Testis (tissue), 2 donors: ENCODE measurements at regions not wholly inside any gene's neighbourhood (a gene's known extent, or its start where the extent isn't known, plus 50 kb on each side); places are given as distances from the start of the nearest gene placed in this dataset.

Experiments used
- DNase-seq: peaks from one replicate; pipeline ENCODE4 v3.0.0-alpha.2; 2019
- H3K27ac ChIP-seq, 2 donors: fragments of 200-600 bp; sonication (generic); one replicate each; pipeline ENCODE4 v1.5.1; 2019
- H3K27me3 ChIP-seq: fragments of 200-600 bp; sonication (generic); one replicate; pipeline ENCODE4 v1.5.1; 2019
- H3K36me3 ChIP-seq: fragments of 200-600 bp; sonication (generic); one replicate; pipeline ENCODE4 v1.5.1; 2017; ENCODE audit warnings: low read depth; ENCODE audit errors: missing control alignments
- H3K4me1 ChIP-seq: fragments of 200-600 bp; sonication (generic); one replicate; pipeline ENCODE4 v1.5.1; 2019
- H3K4me3 ChIP-seq, 2 donors: fragments of 200-600 bp; sonication (generic); one replicate each; pipeline ENCODE4 v1.5.1; 2017 to 2019
- H3K9me3 ChIP-seq: fragments of 200-600 bp; sonication (generic); one replicate; pipeline ENCODE4 v1.5.1; 2017
- CTCF ChIP-seq, 3 experiments: fragments of 450-650 bp in 2 of 3; fragments of 200-600 bp in 1 of 3; sonication (generic) in 1 of 3; IDR thresholded peaks; one replicate each; pipeline ENCODE4 v1.5.1; 2016 to 2019; ENCODE audit warnings: antibody characterized with exemption in 3 of 3, mild to moderate bottlenecking in 2 of 3, moderate library complexity in 1 of 3
- POLR2A ChIP-seq: fragments of 450-650 bp; IDR thresholded peaks from one replicate; pipeline ENCODE4 v1.6.1; 2017; ENCODE audit warnings: antibody characterized with exemption, mild to moderate bottlenecking, moderate library complexity
- WGBS, 2 donors: methylation state at CpG; one replicate each; pipeline ENCODE4 v1.1.5; 2018; 5-methylcytosine and 5-hydroxymethylcytosine counted together
- intact Hi-C: fragments of 100-400 bp; cut with DNase I; formaldehyde crosslinking; loops from one replicate; pipeline ENCODE4 v1.15.1; 2023; ENCODE audit warnings: low total_unique reads

DNA sequence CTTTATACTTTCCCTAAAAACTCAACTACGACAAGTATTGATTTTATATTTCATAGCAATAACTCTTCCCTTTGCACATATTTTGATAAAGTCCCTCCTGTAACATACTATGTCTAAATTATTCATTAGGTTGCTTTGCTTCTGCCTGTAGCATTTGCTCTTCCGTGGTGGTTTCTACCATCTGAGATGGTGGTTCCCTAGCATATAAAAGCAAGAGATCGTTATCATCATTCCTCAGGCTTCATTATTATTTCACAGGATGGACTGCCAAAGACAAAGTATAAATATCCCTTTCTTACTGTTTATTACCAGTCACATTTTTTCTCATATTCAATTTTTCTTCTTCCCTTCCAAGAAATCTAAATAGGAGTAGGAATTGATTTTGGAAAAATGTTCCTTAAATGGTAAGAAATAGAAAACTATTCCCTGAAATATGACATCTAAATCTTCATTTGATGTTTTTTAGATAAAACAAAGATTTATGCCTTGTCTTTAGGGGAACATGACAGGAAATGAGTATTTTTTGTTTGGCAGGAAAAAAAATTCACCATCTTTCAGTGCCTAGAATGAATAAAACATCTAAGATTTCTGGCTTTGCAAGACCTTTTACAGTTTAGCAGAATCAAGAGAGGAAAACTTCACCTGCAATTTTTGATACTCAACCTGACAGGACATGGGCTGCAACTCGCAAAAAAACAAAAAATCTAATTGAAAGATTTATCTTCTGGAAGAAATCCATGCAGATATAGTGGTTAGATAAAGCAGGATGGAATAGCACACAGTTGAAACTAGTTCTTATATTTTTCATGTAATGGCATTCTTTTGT, 340.0 kb downstream of the SPRY2 start:
- 81 to 87% methylated on average over 4 of the region's 4 CpGs for WGBS, 2 donors
- no peak overlapping the region for H3K4me3 ChIP-seq
- H3K4me1 ChIP-seq, result no peaks in the 10 kb centered on the region
- H3K9me3 ChIP-seq, result no peaks in the 10 kb centered on the region
- intact Hi-C loops, result no loop called here
- DNase-seq, result no peak
- no peaks in the 10 kb centered on the region for H3K36me3 ChIP-seq
- no peaks in the 10 kb centered on the region for H3K27me3 ChIP-seq
- no peak overlapping the region for H3K27ac ChIP-seq
- TF ChIP-seq POLR2A (no peak), CTCF (IDR thresholded peaks at IDR 0.05) (no peak)

DNA sequence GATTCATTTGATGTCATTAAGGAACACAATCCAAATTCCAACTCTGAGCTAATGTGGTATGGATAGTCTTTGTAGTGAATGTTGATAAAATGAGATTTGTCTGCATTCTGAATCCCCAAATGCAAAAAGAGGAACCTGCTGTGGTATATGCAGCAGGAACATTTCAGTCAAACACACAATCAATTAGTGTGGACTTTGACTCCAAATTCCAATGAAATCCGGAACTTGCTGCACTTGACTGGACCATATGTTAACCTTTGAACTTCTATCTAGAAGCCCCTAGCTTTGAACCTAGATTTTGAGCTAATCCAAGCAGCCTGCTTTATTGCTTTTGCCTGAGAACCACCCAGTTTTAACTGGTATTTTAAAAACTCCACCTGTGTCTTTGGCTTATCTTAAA, 341.3 kb downstream of the SPRY2 start:
- H3K27ac ChIP-seq, result no peak overlapping the region
- H3K4me3 ChIP-seq, result no peak overlapping the region
- no peaks in the 10 kb centered on the region for H3K36me3 ChIP-seq
- no peaks in the 10 kb centered on the region for H3K27me3 ChIP-seq
- intact Hi-C loops, result no loop called here
- 86 to 88% methylated on average over 1 of the region's 1 CpG for WGBS, 2 donors
- H3K9me3 ChIP-seq, result no peaks in the 10 kb centered on the region
- H3K4me1 ChIP-seq, result no peaks in the 10 kb centered on the region
- no peak for DNase-seq
- no peak for TF ChIP-seq POLR2A
- TF ChIP-seq CTCF (IDR thresholded peaks at IDR 0.05), result no peak

- Histone ChIP-seq H3K4me3 (no peak overlapping the region), H3K27ac (no peak overlapping the region), H3K4me1 (no peaks in the 10 kb centered on the region), H3K9me3 (no peaks in the 10 kb centered on the region), H3K36me3 (no peaks in the 10 kb centered on the region), H3K27me3 (no peaks in the 10 kb centered on the region)
- DNase-seq, result no peak
- TF ChIP-seq CTCF (IDR thresholded peaks at IDR 0.05), result no peak
- no peak for TF ChIP-seq POLR2A
- 76 to 78% methylated on average over 4 of the region's 4 CpGs for WGBS, 2 donors
- intact Hi-C loops, result no loop called here
These were observed 342.5 kb downstream of the SPRY2 start for GRCh38 chr13:79998381-79998880.

DNA sequence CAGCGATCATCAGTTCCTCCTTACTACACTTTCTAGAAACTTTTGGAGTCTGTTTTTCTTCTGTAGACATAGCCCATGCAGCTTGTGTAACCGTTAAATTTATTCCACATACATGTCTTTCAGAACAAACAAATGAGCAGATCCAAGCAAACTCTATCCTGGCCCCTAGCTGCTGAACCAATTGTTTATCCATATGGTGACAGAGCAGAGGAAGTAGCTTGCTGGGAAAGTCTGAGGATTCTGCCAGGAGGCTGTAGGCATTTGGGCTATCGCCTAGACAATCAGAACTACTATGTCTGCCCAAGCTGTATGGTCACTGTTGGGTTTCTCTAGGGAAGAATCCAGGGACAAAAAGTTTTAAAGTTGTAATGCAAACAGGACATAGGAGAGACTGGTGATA, 343.7 kb downstream of the SPRY2 start:
- WGBS, 2 donors, result 64 to 65% methylated on average over 3 of the region's 3 CpGs
- Histone ChIP-seq H3K4me1 (no peaks in the 10 kb centered on the region), H3K9me3 (no peaks in the 10 kb centered on the region), H3K27me3 (no peaks in the 10 kb centered on the region), H3K4me3 (no peak overlapping the region), H3K36me3 (no peaks in the 10 kb centered on the region), H3K27ac (no peak overlapping the region)
- TF ChIP-seq POLR2A (no peak), CTCF (IDR thresholded peaks at IDR 0.05) (no peak)
- intact Hi-C loops, result no loop called here
- no peak for DNase-seq

DNA sequence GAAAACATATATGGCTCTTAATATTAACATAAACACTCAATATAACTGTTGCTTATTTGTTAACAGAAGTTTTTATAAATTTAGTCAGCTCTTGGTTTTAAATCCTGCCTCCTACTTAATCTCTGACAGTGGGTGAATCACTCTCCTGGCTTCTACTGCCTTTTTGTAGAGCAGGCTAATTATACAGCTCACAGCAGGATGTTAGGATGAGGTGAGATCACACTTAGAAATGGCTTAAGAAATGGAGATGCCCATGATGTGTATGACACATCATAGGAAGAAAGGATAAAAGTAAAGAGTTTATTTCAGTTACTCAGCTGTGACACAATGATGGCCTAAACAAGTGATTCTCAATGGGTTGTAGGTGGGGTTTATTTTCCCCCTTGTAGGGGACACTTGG, 345.6 kb downstream of the SPRY2 start:
- no peak overlapping the region for H3K27ac ChIP-seq
- H3K36me3 ChIP-seq, result no peaks in the 10 kb centered on the region
- no peaks in the 10 kb centered on the region for H3K27me3 ChIP-seq
- no peaks in the 10 kb centered on the region for H3K4me1 ChIP-seq
- TF ChIP-seq CTCF (IDR thresholded peaks at IDR 0.05) (no peak), POLR2A (no peak)
- intact Hi-C loops, result no loop called here
- DNase-seq, result no peak
- no peaks in the 10 kb centered on the region for H3K9me3 ChIP-seq
- H3K4me3 ChIP-seq, result no peak overlapping the region
